Stomach (tissue), 8 donors: ENCODE measurements at regions not wholly inside any gene's neighbourhood (a gene's known extent, or its start where the extent isn't known, plus 50 kb on each side); places are given as distances from the start of the nearest gene placed in this dataset.

Source experiments
- DNase-seq, 2 donors: peaks; one replicate each; pipeline versions ENCODE4 v3.0.0 to v3.0.0-alpha.2; 2013 to 2019
- H3K27ac ChIP-seq, 5 donors: fragments of 200-600 bp in 4 of 5; sonication (generic) in 4 of 5; one replicate each; pipeline ENCODE4 v1.5.1; 2013 to 2019; ENCODE audit warnings: mild to moderate bottlenecking in 1 of 5, moderate library complexity in 1 of 5
- H3K27me3 ChIP-seq, 3 donors: fragments of 200-600 bp; sonication (generic); one replicate each; pipeline ENCODE4 v1.5.1; 2017 to 2019; ENCODE audit warnings: mixed run types in 1 of 3
- H3K36me3 ChIP-seq, 4 donors: fragments of 200-600 bp; sonication (generic); 1 replicate in 3 of 4; 2 replicates in 1 of 4; pipeline ENCODE4 v1.5.1; 2016 to 2019
- H3K4me1 ChIP-seq, 4 donors: fragments of 200-600 bp; sonication (generic); one replicate each; pipeline ENCODE4 v1.5.1; 2016 to 2019
- H3K4me3 ChIP-seq, 4 donors: fragments of 200-600 bp; sonication (generic) in 3 of 4; one replicate each; pipeline ENCODE4 v1.5.1; 2016 to 2019; ENCODE audit warnings: mild to moderate bottlenecking in 1 of 4
- H3K9me3 ChIP-seq, 4 donors: fragments of 200-600 bp; sonication (generic); one replicate each; pipeline ENCODE4 v1.5.1; 2016 to 2019
- EP300 ChIP-seq: sonication (generic); formaldehyde crosslinking; IDR thresholded peaks from one replicate; pipeline ENCODE4 v1.6.1; 2017; ENCODE audit warnings: antibody characterized with exemption
- POLR2A ChIP-seq, 4 donors: fragments of 450-650 bp; IDR thresholded peaks; one replicate each; pipeline ENCODE4 v1.6.1; 2016; ENCODE audit warnings: antibody characterized with exemption in 4 of 4, control low read depth in 2 of 4, mild to moderate bottlenecking in 1 of 4, moderate library complexity in 1 of 4
- POLR2AphosphoS5 ChIP-seq, 3 donors: sonication (generic); formaldehyde crosslinking; IDR thresholded peaks; one replicate each; pipeline ENCODE4 v1.6.1; 2016; ENCODE audit warnings: antibody characterized with exemption in 3 of 3
- WGBS, 5 donors: extraction: QIAGEN DNeasy Blood & Tissue Kit in 3 of 5; methylation state at CpG; one replicate each; pipeline versions ENCODE4 v1.1.5 to v1.1.7; 2013 to 2018; 5-methylcytosine and 5-hydroxymethylcytosine counted together
- intact Hi-C: fragments of 100-400 bp; cut with DNase I; formaldehyde crosslinking; loops from one replicate; pipeline ENCODE4 v1.15.1; 2023; ENCODE audit warnings: low total_unique reads
- TF ChIP-seq, protein P1 (sequence below), 7 experiments: fragments of 450-650 bp in 4 of 7; fragments of 200-600 bp in 3 of 7; sonication (generic) in 3 of 7; IDR thresholded peaks; one replicate each; pipeline ENCODE4 v1.5.1; 2016 to 2019; ENCODE audit warnings: antibody characterized with exemption in 7 of 7, control low read depth in 2 of 7, mild to moderate bottlenecking in 1 of 7
- donor health status: healthy with polysubstance abuse.
- donor health status: Bipolar disorder and iron deficiency.
- donor health status: healthy.

DNA sequence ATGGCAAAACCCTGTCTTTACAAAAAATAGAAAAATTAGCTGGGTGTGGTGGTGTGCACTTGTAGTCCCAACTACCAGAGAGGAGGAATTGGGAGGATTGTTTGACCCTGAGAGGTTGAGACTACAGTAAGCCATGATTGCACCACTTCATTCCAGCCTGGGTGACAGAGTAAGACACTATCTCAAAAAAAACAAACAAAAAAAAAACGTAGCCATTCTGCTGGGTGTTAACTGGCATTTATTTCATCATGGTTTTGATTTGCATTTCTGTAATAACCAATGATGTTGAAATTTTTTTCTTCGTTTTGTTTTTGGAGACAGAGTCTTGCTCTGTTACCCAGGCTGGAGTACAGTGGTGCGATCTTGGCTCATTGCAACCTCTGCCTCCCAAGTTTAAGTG is 63.3 kb downstream of the RPLP1 start:
- TF ChIP-seq EP300 = no peak
- TF ChIP-seq, protein P1, sequence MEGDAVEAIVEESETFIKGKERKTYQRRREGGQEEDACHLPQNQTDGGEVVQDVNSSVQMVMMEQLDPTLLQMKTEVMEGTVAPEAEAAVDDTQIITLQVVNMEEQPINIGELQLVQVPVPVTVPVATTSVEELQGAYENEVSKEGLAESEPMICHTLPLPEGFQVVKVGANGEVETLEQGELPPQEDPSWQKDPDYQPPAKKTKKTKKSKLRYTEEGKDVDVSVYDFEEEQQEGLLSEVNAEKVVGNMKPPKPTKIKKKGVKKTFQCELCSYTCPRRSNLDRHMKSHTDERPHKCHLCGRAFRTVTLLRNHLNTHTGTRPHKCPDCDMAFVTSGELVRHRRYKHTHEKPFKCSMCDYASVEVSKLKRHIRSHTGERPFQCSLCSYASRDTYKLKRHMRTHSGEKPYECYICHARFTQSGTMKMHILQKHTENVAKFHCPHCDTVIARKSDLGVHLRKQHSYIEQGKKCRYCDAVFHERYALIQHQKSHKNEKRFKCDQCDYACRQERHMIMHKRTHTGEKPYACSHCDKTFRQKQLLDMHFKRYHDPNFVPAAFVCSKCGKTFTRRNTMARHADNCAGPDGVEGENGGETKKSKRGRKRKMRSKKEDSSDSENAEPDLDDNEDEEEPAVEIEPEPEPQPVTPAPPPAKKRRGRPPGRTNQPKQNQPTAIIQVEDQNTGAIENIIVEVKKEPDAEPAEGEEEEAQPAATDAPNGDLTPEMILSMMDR (IDR thresholded peaks at IDR 0.05) = no peak
- Histone ChIP-seq H3K4me1 (no peaks in the 10 kb centered on the region), H3K36me3 (no peaks in the 10 kb centered on the region), H3K9me3 (no peaks in the 10 kb centered on the region), H3K4me3 (no peak overlapping the region), H3K27me3 (no peaks in the 10 kb centered on the region), H3K27ac (no peak overlapping the region)
- intact Hi-C loops = no loop called here
- WGBS, 5 donors = 68 to 76% (median 72%) methylated on average over 3 of the region's 3 CpGs
- DNase-seq = no peak

DNA sequence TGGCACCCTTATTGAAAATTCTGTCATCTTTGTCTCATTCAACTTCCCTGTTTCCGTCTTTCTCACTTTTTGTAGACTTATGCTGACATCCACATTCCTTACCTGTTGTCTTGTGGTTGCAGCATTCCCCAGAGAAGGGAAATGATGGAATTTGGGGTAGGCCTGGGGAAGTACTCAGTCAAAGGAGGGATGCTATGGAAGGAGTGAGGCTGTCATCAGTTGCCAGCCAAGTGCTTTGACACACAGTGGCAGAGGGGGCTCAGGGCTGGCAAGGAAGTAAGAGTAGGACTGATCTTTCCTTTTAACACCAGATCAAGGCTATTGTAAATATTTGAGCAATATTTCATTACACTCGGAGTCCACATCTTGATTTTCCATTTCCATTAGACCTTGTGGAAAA is 64.4 kb downstream of the RPLP1 start:
- TF ChIP-seq POLR2A (IDR thresholded peaks at IDR 0.05) (no peak), POLR2AphosphoS5 (IDR thresholded peaks at IDR 0.05) (no peak), EP300 (no peak)
- TF ChIP-seq, protein P1 (IDR thresholded peaks at IDR 0.05) = no peak
- WGBS, 5 donors = 46 to 76% (median 64%) methylated on average over 2 of the region's 2 CpGs
- H3K9me3 ChIP-seq = no peaks in the 10 kb centered on the region
- H3K36me3 ChIP-seq = no peaks in the 10 kb centered on the region
- peaks cover 0 to under 1% (median 0%) of the 10 kb centered on the region in 4 donors for H3K4me1 ChIP-seq
- no peak overlapping the region for H3K27ac ChIP-seq
- no peak overlapping the region for H3K4me3 ChIP-seq
- no peaks in the 10 kb centered on the region for H3K27me3 ChIP-seq
- intact Hi-C loops = no loop called here
- no peak for DNase-seq

GRCh38 chr15:69518806-69519205 is 66.2 kb downstream of the RPLP1 start:
- TF ChIP-seq POLR2A (IDR thresholded peaks at IDR 0.05) = no peak
- TF ChIP-seq, protein P1 (IDR thresholded peaks at IDR 0.05) = no peak
- TF ChIP-seq POLR2AphosphoS5 (IDR thresholded peaks at IDR 0.05) = no peak
- no peak for TF ChIP-seq EP300
- 82 to 91% (median 89%) methylated on average over 2 of the region's 2 CpGs for WGBS, 5 donors
- Histone ChIP-seq H3K9me3 (no peaks in the 10 kb centered on the region), H3K4me3 (no peak overlapping the region), H3K4me1 (peaks cover 4 to 18% (median 11%) of the 10 kb centered on the region in 4 donors), H3K36me3 (no peaks in the 10 kb centered on the region), H3K27ac (no peak overlapping the region), H3K27me3 (no peaks in the 10 kb centered on the region)
- intact Hi-C loops = no loop called here
- DNase-seq = no peak

GRCh38 chr15:69520067-69520466 is 67.4 kb downstream of the RPLP1 start:
- Histone ChIP-seq H3K36me3 (no peaks in the 10 kb centered on the region), H3K4me1 (peaks cover 14 to 26% (median 22%) of the 10 kb centered on the region in 4 donors), H3K27me3 (no peaks in the 10 kb centered on the region), H3K27ac (no peak overlapping the region), H3K4me3 (no peak overlapping the region), H3K9me3 (no peaks in the 10 kb centered on the region)
- WGBS, 5 donors = 61 to 70% (median 69%) methylated on average over 1 of the region's 1 CpG
- intact Hi-C loops = no loop called here
- TF ChIP-seq, protein P1 (IDR thresholded peaks at IDR 0.05) = no peak
- no peak for TF ChIP-seq POLR2AphosphoS5 (IDR thresholded peaks at IDR 0.05)
- no peak for TF ChIP-seq POLR2A (IDR thresholded peaks at IDR 0.05)
- no peak for TF ChIP-seq EP300
- no peak for DNase-seq
